ENCODE measurements at regions not wholly inside any gene's neighbourhood (a gene's known extent, or its start where the extent isn't known, plus 50 kb on each side); places are given as distances from the start of the nearest gene placed in this dataset.

GRCh38 chr1:199733125-199733524 lies 294.4 kb upstream of the NR5A2 start:
- Histone ChIP-seq H3K4me2 (ENCODE audit: low read length) (no peak overlapping the region), H3K4me3 (ENCODE audit: low read length) (no peak overlapping the region), H3K9me3 (ENCODE audit: insufficient read depth, low read length) (no peaks in the 10 kb centered on the region), H2AFZ (ENCODE audit: low read depth, low read length) (no peak overlapping the region), H3K27ac (ENCODE audit: low read length) (no peak overlapping the region), H3K4me1 (ENCODE audit: low read length) (no peaks in the 10 kb centered on the region), H3K27me3 (ENCODE audit: low read depth, low read length) (no peaks in the 10 kb centered on the region), H4K20me1 (ENCODE audit: insufficient read depth, low read length) (no peaks in the 10 kb centered on the region), H3K9ac (ENCODE audit: low read length) (no peak overlapping the region), H3K79me2 (ENCODE audit: low read length) (no peaks in the 10 kb centered on the region), H3K36me3 (replicated peaks; ENCODE audit: low read depth, low read length) (no peaks in the 10 kb centered on the region)
- TF ChIP-seq CTCF (IDR thresholded peaks at IDR 0.05; ENCODE audit: low read depth, low read length): no peak
- TF ChIP-seq EZH2phosphoT487 (IDR thresholded peaks at IDR 0.05; ENCODE audit: low read depth): no peak

- Histone ChIP-seq H3K4me2 (ENCODE audit: low read length) (no peak overlapping the region), H3K27me3 (ENCODE audit: low read depth, low read length) (no peaks in the 10 kb centered on the region), H4K20me1 (ENCODE audit: insufficient read depth, low read length) (no peaks in the 10 kb centered on the region), H3K27ac (ENCODE audit: low read length) (no peak overlapping the region), H3K4me1 (ENCODE audit: low read length) (no peaks in the 10 kb centered on the region), H2AFZ (ENCODE audit: low read depth, low read length) (peak overlapping the region; percentile 44; the same call in 1 of the 2 replicates), H3K9ac (ENCODE audit: low read length) (no peak overlapping the region), H3K36me3 (replicated peaks; ENCODE audit: low read depth, low read length) (no peaks in the 10 kb centered on the region), H3K9me3 (ENCODE audit: insufficient read depth, low read length) (no peaks in the 10 kb centered on the region), H3K79me2 (ENCODE audit: low read length) (no peaks in the 10 kb centered on the region), H3K4me3 (ENCODE audit: low read length) (no peak overlapping the region)
- TF ChIP-seq EZH2phosphoT487 (IDR thresholded peaks at IDR 0.05; ENCODE audit: low read depth) (no peak), CTCF (IDR thresholded peaks at IDR 0.05; ENCODE audit: low read depth, low read length) (no peak)
Measured at GRCh38 chr1:199734186-199734585, 293.3 kb upstream of the NR5A2 start.

GRCh38 chr1:199735660-199736059 lies 291.9 kb upstream of the NR5A2 start:
- TF ChIP-seq CTCF (IDR thresholded peaks at IDR 0.05; ENCODE audit: low read depth, low read length) (no peak), EZH2phosphoT487 (IDR thresholded peaks at IDR 0.05; ENCODE audit: low read depth) (no peak)
- H3K79me2 ChIP-seq (ENCODE audit: low read length): no peaks in the 10 kb centered on the region
- H3K9ac ChIP-seq (ENCODE audit: low read length): no peak overlapping the region
- H4K20me1 ChIP-seq (ENCODE audit: insufficient read depth, low read length): no peaks in the 10 kb centered on the region
- no peaks in the 10 kb centered on the region for H3K9me3 ChIP-seq (ENCODE audit: insufficient read depth, low read length)
- H3K4me3 ChIP-seq (ENCODE audit: low read length): no peak overlapping the region
- no peak overlapping the region for H3K4me2 ChIP-seq (ENCODE audit: low read length)
- H3K36me3 ChIP-seq (replicated peaks; ENCODE audit: low read depth, low read length): no peaks in the 10 kb centered on the region
- H3K4me1 ChIP-seq (ENCODE audit: low read length): peaks cover 7% of the 10 kb centered on the region
- peaks cover 4% of the 10 kb centered on the region for H3K27me3 ChIP-seq (ENCODE audit: low read depth, low read length)
- H3K27ac ChIP-seq (ENCODE audit: low read length): no peak overlapping the region
- no peak overlapping the region for H2AFZ ChIP-seq (ENCODE audit: low read depth, low read length)

GRCh38 chr1:199736646-199737045 lies 290.9 kb upstream of the NR5A2 start:
- no peaks in the 10 kb centered on the region for H4K20me1 ChIP-seq (ENCODE audit: insufficient read depth, low read length)
- no peak for TF ChIP-seq EZH2phosphoT487 (IDR thresholded peaks at IDR 0.05; ENCODE audit: low read depth)
- TF ChIP-seq CTCF (IDR thresholded peaks at IDR 0.05; ENCODE audit: low read depth, low read length): no peak
- no peak overlapping the region; the same call in 1 of the 2 replicates for H3K4me2 ChIP-seq (ENCODE audit: low read length)
- peaks cover 11% of the 10 kb centered on the region for H3K4me1 ChIP-seq (ENCODE audit: low read length)
- H3K9me3 ChIP-seq (ENCODE audit: insufficient read depth, low read length): no peaks in the 10 kb centered on the region
- H3K36me3 ChIP-seq (replicated peaks; ENCODE audit: low read depth, low read length): no peaks in the 10 kb centered on the region
- no peak overlapping the region for H3K27ac ChIP-seq (ENCODE audit: low read length)
- no peak overlapping the region for H2AFZ ChIP-seq (ENCODE audit: low read depth, low read length)
- no peak overlapping the region for H3K4me3 ChIP-seq (ENCODE audit: low read length)
- no peaks in the 10 kb centered on the region for H3K79me2 ChIP-seq (ENCODE audit: low read length)
- no peak overlapping the region for H3K9ac ChIP-seq (ENCODE audit: low read length)
- peaks cover 7% of the 10 kb centered on the region for H3K27me3 ChIP-seq (ENCODE audit: low read depth, low read length)

Measured in OCI-LY3 (cell line).